Thymus (tissue), 11 donors: ENCODE measurements at regions not wholly inside any gene's neighbourhood (a gene's known extent, or its start where the extent isn't known, plus 50 kb on each side); places are given as distances from the start of the nearest gene placed in this dataset.
"Not testable (repeated sequence)": the region's sequence is repeated elsewhere in the genome, so short reads cannot be mapped to it uniquely, and the experiment has no call there.

Experiments
- DNase-seq, 9 donors: peaks; one replicate each; pipeline ENCODE4 v3.0.0-alpha.2; 2013; ENCODE audit warnings: low spot score in 9 of 9, low read depth in 6 of 9, missing footprints in 1 of 9
- H3K27ac ChIP-seq, 2 donors: one replicate each; pipeline ENCODE4 v1.5.1; 2013; ENCODE audit warnings: control low read depth in 1 of 2, low read depth in 1 of 2, low read length in 1 of 2, mild to moderate bottlenecking in 1 of 2, moderate library complexity in 1 of 2
- H3K27me3 ChIP-seq, 2 donors: one replicate each; pipeline ENCODE4 v1.5.1; 2013; ENCODE audit warnings: low read length in 1 of 2; ENCODE audit not compliant: control insufficient read depth in 2 of 2, insufficient read depth in 1 of 2
- H3K36me3 ChIP-seq, 2 donors: one replicate each; pipeline ENCODE4 v1.5.1; 2013; ENCODE audit warnings: low read length in 1 of 2, mild to moderate bottlenecking in 1 of 2, moderate library complexity in 1 of 2; ENCODE audit not compliant: control insufficient read depth in 2 of 2, insufficient read depth in 2 of 2
- H3K4me1 ChIP-seq, 2 donors: one replicate each; pipeline ENCODE4 v1.5.1; 2013; ENCODE audit warnings: low read length in 2 of 2; ENCODE audit not compliant: control insufficient read depth in 2 of 2, insufficient read depth in 2 of 2
- H3K4me3 ChIP-seq, 2 donors: one replicate each; pipeline ENCODE4 v1.5.1; 2013; ENCODE audit warnings: low read length in 2 of 2, control low read depth in 1 of 2, mild to moderate bottlenecking in 1 of 2
- H3K9me3 ChIP-seq, 2 donors: one replicate each; pipeline ENCODE4 v1.5.1; 2013; ENCODE audit warnings: low read length in 1 of 2, mild to moderate bottlenecking in 1 of 2; ENCODE audit not compliant: control insufficient read depth in 2 of 2, insufficient read depth in 1 of 2
- WGBS: extraction: QIAGEN DNeasy Blood & Tissue Kit; methylation state at CpG from one replicate; pipeline ENCODE4 v1.1.7; 2013; 5-methylcytosine and 5-hydroxymethylcytosine counted together
- donor health status: healthy.

- no peak for DNase-seq
- Histone ChIP-seq H3K4me3 (no peak overlapping the region), H3K27ac (no peak overlapping the region), H3K4me1 (no peaks in the 10 kb centered on the region), H3K27me3 (no peaks in the 10 kb centered on the region), H3K9me3 (no peaks in the 10 kb centered on the region), H3K36me3 (no peaks in the 10 kb centered on the region)
- WGBS = 95% methylated on average over 1 of the region's 1 CpG
Observed at GRCh38 chr10:59448616-59449015, 86.3 kb upstream of the FAM13C start.

- Histone ChIP-seq H3K4me3 (no peak overlapping the region), H3K4me1 (no peaks in the 10 kb centered on the region), H3K9me3 (no peaks in the 10 kb centered on the region), H3K27ac (no peak overlapping the region), H3K27me3 (no peaks in the 10 kb centered on the region), H3K36me3 (no peaks in the 10 kb centered on the region)
- no peak for DNase-seq
Observed at GRCh38 chr10:59435707-59436106, 73.4 kb upstream of the FAM13C start.

- DNase-seq = no peak
- Histone ChIP-seq H3K27ac (no peak overlapping the region), H3K9me3 (no peaks in the 10 kb centered on the region), H3K36me3 (no peaks in the 10 kb centered on the region), H3K4me3 (no peak overlapping the region), H3K4me1 (no peaks in the 10 kb centered on the region), H3K27me3 (no peaks in the 10 kb centered on the region)
- 86% methylated on average over 4 of the region's 4 CpGs for WGBS
Observed at GRCh38 chr10:59434463-59435321, 72.3 kb upstream of the FAM13C start.

- Histone ChIP-seq H3K27me3 (no peaks in the 10 kb centered on the region), H3K9me3 (no peaks in the 10 kb centered on the region), H3K4me3 (no peak overlapping the region), H3K36me3 (no peaks in the 10 kb centered on the region), H3K27ac (no peak overlapping the region), H3K4me1 (no peaks in the 10 kb centered on the region)
- no peak for DNase-seq
- WGBS = 96% methylated on average over 2 of the region's 2 CpGs
Observed at GRCh38 chr10:59433720-59434428, 71.5 kb upstream of the FAM13C start.

GRCh38 chr10:59432207-59432900 lies 70.0 kb upstream of the FAM13C start:
- no peak for DNase-seq

GRCh38 chr10:59413795-59414194 lies 51.4 kb upstream of the FAM13C start:
- H3K27ac ChIP-seq, H3K4me3 ChIP-seq, DNase-seq, H3K4me1 ChIP-seq, H3K9me3 ChIP-seq, H3K27me3 ChIP-seq, H3K36me3 ChIP-seq: not testable (repeated sequence)
- 71% methylated on average over 5 of the region's 5 CpGs for WGBS

More at GRCh38 chr10:59432207-59432900, 70.0 kb upstream of the FAM13C start:
- Histone ChIP-seq H3K4me1 (no peaks in the 10 kb centered on the region), H3K4me3 (no peak overlapping the region), H3K27ac (no peak overlapping the region), H3K27me3 (no peaks in the 10 kb centered on the region), H3K9me3 (no peaks in the 10 kb centered on the region), H3K36me3 (no peaks in the 10 kb centered on the region)
- WGBS = 91% methylated on average over 3 of the region's 3 CpGs
